ENCODE measurements at regions not wholly inside any gene's neighbourhood (a gene's known extent, or its start where the extent isn't known, plus 50 kb on each side); places are given as distances from the start of the nearest gene placed in this dataset.

DNA sequence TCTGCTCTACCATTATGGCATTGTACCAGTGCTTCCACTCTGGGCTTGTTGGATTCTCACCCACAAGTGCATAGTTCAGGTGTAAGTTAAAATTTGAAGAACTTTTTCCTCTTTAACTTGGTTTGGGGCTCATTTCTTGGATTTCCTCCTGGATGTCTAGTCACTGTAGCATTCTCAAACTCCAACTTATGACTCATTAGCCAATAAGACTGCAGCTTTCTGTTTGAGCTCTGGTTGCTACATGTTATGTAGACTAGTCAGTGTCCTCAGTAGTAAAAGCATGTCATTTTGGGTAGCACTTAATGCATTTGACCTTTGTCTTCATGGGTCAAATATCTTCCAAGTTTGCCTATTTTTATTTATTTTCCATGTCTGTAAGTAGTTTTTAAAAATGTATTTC, 790.8 kb downstream of the BRINP1 start:
- no peak for DNase-seq (ENCODE audit: low spot score)

GRCh38 chr9:118583414-118583813, 785.8 kb downstream of the BRINP1 start:
- DNase-seq (ENCODE audit: low spot score) = no peak

- DNase-seq (ENCODE audit: low spot score) = no peak
Measured at GRCh38 chr9:118586978-118587377, 782.3 kb downstream of the BRINP1 start.

- DNase-seq (ENCODE audit: low spot score) = no peak
Measured at GRCh38 chr9:118594428-118594827, 774.8 kb downstream of the BRINP1 start.

GRCh38 chr9:118595719-118596305, 773.4 kb downstream of the BRINP1 start:
- DNase-seq (ENCODE audit: low spot score) = no peak

DNA sequence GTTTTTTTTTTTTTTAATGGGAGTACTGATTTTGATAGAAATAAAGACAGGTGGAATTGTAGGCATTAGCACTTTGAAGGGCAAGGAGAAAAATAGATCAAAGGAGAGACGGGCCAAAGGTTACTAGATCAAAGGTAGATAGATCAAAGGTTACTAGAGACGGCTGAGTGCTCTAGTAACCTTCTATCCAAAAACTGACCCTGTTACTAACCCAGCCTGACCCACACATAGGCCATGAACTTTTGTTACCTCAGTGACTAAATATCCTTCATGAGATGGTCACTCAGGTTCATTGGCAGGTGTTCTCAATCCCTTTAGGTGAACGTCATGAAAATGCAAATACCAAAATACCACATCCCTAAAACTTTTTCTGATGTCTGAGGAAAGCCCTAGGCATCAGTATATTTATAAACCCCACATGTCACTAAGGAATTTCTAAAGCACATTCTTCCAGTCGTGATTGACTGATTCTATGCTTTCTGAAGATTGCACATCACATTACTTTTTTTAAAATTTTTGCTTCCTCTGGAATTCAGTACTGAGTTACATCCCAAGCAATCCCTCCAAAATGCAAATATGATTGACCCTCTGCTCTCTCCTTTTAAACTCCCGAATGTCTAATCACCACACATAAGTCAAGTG, 772.7 kb downstream of the BRINP1 start:
- DNase-seq (ENCODE audit: low spot score) = no peak

GRCh38 chr9:118606668-118607067, 762.6 kb downstream of the BRINP1 start:
- no peak for DNase-seq (ENCODE audit: low spot score)

- DNase-seq (ENCODE audit: low spot score) = no peak
Measured at GRCh38 chr9:118609355-118610044, 759.7 kb downstream of the BRINP1 start.

DNA sequence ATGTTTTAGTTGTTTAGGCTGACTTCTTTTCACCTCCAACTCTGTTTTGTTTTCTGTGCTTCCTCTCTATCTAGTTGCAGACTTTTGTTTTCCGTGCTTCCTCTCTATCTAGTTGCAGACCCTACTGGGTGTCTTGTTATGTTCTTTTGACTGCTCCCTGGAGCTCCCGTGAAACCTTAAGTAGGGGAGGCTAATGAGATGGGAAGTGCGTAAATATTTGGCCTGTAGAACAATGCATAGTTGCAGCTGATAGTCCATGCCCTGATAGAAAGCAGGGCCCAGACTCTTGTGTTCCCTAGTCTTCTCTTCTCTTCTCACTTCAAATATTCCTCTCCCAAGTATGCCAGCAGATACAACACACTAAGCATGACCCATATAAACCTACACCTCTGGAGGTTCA, 757.0 kb downstream of the BRINP1 start:
- no peak for DNase-seq (ENCODE audit: low spot score)

GRCh38 chr9:118613996-118614395, 755.2 kb downstream of the BRINP1 start:
- DNase-seq (ENCODE audit: low spot score) = no peak

GRCh38 chr9:118618084-118618483, 751.2 kb downstream of the BRINP1 start:
- DNase-seq (ENCODE audit: low spot score) = no peak

DNA sequence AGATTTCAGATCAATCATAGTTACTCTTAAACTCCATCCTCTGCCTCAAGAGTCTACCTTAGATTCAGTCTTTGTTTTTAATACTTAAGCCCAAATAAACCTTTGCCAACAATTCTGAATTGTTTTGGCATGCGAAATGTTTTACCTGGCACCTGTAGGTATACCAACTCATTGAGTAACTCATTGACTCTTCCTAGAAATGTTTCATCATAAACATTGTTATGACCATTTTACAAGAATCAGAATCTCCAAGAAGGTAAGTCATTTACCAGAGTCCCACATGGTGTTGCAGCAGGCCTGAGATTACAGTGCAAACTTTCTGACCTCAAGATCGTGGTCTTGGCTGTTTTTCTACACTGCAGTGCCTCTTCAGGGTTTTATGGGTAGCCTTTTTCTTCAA, 750.4 kb downstream of the BRINP1 start:
- no peak for DNase-seq (ENCODE audit: low spot score)

DNA sequence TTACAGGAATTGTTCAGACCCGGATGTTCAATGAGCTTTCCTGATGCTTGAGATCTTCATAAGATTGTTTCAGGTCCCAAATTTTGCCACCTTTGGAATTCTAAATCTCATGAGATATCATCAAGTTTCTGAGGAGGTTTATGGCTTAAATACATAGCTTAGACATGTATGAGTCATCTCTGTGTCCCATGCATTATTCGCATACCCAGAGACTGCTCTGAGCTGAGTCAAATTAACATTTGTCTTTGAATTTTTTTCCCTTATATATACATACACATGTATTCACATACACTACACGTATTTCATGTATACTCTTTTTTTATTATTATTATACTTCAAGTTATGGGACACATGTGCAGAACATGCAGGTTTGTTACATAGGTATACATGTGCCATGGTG, 744.6 kb downstream of the BRINP1 start:
- DNase-seq (ENCODE audit: low spot score) = no peak

DNA sequence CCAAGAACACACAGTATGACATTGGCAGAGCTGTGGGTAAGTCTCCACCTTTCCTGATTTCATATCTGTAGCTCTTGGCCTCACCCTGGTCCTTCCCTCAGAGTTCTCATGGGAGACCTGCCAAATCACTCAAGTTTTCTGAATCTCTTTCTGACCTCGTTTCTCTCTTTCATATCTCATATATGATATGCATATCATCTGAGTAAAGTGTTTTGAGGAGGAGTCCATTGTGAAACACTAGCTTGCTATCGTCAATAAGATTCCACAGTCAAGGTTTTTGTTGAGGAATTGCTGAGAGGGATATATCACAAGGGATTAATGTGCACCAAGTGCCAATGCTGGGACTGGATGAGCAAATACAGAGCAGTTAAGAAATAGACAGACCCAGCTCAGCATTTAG, 739.2 kb downstream of the BRINP1 start:
- DNase-seq (ENCODE audit: low spot score) = no peak

DNA sequence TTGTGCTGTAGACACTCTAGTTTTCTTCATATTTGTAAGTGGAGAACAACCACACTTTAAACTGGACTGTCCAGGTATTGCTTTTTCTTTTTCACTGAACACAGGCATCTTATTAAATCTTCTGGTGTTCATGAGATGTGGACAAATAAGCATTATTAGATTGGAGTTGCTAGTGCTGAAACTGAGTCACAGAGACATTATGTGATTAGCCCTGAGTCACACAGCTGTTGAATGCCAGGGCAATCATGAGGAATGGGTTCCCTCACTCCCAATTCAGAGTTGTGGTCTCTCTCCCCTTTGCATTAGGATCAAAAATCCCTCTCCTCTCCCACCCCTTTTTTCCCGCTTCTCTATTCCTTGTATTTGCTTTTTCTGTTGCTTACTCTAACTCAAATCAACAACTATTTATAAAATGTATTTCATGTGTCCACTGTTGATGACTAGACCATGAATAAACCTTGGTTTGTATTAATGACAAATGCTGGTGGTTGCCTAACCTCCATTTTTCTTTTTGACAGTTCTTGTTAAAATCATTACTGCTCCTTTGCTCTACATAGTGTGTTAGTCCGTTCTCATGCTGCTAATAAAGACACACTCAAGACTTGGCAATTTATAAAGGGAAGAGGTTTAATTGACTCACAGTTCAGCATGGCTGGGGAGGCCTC, 738.2 kb downstream of the BRINP1 start:
- DNase-seq (ENCODE audit: low spot score) = no peak

DNA sequence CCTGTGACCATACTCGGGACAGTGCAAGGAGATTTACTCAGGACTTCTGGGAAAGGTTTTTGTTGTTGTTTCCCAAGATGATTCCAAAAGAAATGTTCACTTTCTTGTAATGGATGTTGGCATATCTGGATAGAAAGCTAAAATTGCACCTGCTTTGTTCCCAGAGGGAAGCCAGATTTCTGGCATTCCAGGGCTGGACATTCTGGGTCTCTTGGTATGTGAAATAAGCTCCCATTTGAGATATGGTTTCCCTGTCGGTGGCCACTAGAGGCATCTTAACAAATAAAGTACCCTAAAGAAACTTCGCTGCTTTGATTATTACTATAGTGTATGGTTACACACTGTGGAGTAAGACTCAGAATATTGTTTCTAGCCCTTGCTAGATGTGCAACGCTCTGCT, 737.3 kb downstream of the BRINP1 start:
- no peak for DNase-seq (ENCODE audit: low spot score)

- DNase-seq (ENCODE audit: low spot score) = no peak
Measured at GRCh38 chr9:118635416-118635815, 733.8 kb downstream of the BRINP1 start.

- DNase-seq (ENCODE audit: low spot score) = no peak
Measured at GRCh38 chr9:118637681-118638080, 731.6 kb downstream of the BRINP1 start.

DNA sequence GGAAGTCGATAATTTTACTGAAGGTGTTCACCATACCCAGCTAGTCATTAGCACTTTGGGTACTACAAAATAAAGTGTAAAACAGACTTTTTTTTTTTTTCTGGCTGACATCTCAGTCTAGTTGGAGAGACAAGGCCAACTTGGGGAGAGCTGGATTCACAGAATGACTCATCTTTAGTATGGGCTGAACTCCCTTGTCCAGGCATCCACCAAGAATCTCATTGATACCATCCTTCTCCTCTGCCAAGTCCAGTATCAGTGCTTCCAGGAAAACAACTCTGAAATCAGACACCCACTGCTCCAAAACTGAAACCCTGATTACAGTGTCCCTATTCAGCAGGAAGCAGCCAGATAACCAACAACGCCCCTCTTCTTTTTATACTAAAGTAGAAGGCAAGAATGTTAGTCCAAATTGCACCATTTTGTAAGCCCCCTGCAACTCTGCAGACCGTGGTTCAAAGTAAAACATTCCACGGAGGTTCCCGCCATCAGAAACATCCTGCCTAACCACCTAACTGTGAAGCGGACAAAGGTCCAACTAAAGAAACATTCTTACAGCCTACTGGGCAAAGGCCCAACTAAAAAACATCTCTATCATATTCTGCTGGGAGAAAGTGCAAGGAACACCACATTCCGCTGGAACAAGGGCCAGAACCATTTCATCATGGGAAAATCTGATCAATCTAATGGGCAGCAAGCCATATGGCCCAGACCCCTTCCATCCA, 728.2 kb downstream of the BRINP1 start:
- no peak for DNase-seq (ENCODE audit: low spot score)

GRCh38 chr9:118643118-118643517, 726.1 kb downstream of the BRINP1 start:
- DNase-seq (ENCODE audit: low spot score) = no peak

GRCh38 chr9:118644066-118644465, 725.2 kb downstream of the BRINP1 start:
- no peak for DNase-seq (ENCODE audit: low spot score)

DNA sequence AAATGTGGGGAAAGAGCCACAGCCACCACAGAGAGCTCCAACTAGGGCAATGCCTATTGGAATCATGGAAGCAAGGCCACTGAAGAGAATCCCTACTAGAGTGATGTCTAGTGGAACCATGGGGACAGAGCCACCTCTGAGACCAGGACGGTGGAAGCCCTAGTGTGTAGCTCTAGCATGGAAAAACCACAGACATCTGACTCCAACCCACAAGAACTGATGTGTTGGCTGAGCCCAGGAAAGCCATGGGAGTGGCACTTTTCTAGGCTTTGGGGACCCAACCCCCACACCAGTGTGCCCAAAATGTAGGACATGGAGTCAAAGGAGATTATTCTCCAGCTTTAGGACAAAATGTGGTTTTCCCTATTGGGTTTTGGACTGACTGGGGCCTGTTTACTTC, 721.9 kb downstream of the BRINP1 start:
- DNase-seq (ENCODE audit: low spot score) = no peak

Measured in CD4-positive, alpha-beta T cell treated with Interleukin-2 at 100 ng/mL for 4 hours (primary cell).